Endothelial cell of hepatic sinusoid (primary cell): ENCODE measurements at regions not wholly inside any gene's neighbourhood (a gene's known extent, or its start where the extent isn't known, plus 50 kb on each side); places are given as distances from the start of the nearest gene placed in this dataset.

Experiments
- in situ Hi-C: cut with HindIII; loops from 2 replicates; pipeline ENCODE4 v1.10.0; 2017; ENCODE audit warnings: low sequenced_read_pairs

DNA sequence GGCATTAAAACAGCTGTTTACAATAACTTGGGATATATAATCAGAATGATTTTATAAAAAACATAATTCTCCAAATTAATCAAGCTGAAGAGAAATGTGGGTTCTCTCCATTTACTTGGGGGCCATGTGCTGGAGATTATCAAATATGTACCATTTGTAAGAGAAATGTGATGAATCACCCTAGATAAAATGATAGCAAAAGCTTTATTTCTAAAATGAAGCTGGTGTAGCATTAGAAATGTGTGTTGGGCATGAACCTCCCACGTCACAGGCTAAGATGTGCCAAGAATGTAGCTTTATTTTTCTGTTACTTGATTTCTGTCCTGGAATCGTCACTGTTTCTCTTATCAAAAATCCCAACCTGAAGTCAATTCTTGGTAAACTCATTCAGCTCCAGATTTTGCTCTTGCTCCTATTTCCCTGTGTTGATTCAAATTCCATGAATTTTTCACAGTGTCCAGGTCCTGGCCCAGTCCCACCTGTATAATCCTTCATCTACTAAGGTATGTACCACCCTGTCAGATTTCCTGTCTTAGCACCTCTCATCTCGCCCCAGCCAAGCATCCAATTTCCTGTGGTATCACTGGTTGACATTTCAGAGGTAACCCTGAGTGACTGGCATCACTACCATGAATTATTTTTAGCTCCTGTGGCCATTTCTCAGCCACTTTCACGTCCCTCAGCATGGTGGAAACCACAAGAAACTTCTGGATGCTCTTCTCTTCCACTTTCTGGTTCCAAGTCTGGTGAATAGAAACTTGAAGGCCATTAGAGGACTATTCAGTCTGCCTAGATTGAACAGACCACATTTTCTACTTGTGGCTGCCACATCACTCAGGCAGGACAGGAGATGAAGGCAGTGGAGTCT, 103.6 kb upstream of the FLRT2 start:
- in situ Hi-C loops, result no loop called here

- in situ Hi-C loops, result no loop called here
These were observed 101.0 kb upstream of the FLRT2 start for GRCh38 chr14:85428926-85429325.

GRCh38 chr14:85437148-85437547, 92.8 kb upstream of the FLRT2 start:
- in situ Hi-C loops, result no loop called here

- in situ Hi-C loops, result no loop called here
These were observed 91.9 kb upstream of the FLRT2 start for GRCh38 chr14:85438001-85438400.

DNA sequence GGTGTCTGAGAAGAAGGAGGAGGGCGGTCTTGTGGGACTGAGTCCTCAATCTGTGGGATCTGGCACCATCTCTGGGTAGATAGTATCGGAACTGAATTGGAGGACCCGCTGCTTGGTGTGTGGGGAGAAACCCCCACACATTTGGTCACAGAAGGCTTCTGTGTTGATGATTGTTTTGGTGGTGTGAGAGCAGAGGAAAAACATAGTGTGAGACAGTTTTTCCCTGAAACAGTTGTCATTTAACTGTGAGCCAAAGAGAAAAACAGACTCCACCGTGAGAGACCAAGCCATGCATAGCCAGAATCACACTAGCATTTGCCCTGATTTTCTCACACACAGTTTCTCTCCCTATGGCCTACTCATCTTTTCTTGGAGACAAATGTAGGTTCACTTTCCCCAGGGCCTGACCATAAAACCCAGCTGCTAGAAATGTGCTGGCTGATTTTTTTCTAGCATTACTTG, 91.4 kb upstream of the FLRT2 start:
- in situ Hi-C loops, result no loop called here

GRCh38 chr14:85439696-85440328, 90.1 kb upstream of the FLRT2 start:
- in situ Hi-C loops, result no loop called here

- in situ Hi-C loops, result no loop called here
These were observed 87.9 kb upstream of the FLRT2 start for GRCh38 chr14:85441909-85442643.

GRCh38 chr14:85442996-85443395, 86.9 kb upstream of the FLRT2 start:
- in situ Hi-C loops, result no loop called here

DNA sequence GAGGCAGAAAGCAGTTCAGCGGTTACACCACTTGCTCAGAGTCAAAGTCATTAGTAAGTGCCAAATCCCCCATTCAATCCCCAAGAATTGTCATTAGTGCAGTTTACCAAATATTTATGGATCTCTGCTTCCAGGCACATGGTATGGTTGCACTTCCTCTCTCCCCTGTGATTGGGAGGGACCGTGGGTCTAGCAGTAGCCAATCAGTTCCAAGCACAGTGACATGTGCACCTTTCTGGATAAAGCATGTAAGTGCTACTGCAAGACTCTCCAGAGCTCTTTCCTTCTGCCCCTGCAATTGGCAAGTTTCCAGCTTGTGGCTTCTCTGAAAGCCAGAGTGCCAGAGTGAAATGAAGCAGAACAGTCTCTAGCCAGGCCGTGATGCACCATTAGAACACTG, 85.3 kb upstream of the FLRT2 start:
- in situ Hi-C loops, result no loop called here

GRCh38 chr14:85445151-85445795, 84.7 kb upstream of the FLRT2 start:
- in situ Hi-C loops, result no loop called here

DNA sequence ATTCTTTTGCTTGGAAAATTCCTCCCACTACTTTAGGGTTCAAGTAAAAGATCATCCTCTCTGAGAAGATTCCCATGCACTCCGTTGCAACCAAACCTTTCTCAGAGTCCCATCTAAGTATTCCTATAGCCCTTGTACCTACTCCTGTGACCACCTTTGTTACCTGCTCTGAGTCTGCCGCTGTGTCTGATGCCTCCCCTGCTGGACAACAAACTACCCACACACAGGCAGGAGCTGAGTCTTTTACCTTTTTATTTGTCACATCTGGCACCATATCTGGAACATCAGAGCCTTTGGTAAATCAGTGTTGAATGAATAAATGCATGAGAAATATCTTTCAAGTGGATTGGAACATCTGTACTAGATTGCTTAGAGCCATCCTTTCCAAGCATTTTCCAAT, 82.1 kb upstream of the FLRT2 start:
- in situ Hi-C loops, result no loop called here

DNA sequence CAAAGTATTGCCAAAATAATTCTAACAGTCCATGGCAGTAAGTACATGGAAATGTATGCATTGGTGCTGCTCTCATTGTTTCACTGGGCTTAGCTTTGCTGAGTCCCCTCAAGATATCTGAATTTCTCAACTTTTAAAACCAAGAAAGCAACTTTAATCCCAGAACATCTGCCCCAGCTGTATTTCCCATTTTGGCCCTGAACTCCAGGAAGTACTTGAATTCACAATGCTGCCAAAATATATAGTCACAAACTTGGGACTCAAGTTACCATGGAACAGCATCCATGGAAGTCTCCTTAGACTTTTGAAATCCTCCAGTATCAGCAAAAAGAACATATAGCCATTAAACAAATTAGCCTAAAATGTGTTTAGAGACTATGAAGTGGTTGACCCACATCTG, 78.5 kb upstream of the FLRT2 start:
- in situ Hi-C loops, result no loop called here

- in situ Hi-C loops, result no loop called here
These were observed 76.3 kb upstream of the FLRT2 start for GRCh38 chr14:85453401-85454225.

DNA sequence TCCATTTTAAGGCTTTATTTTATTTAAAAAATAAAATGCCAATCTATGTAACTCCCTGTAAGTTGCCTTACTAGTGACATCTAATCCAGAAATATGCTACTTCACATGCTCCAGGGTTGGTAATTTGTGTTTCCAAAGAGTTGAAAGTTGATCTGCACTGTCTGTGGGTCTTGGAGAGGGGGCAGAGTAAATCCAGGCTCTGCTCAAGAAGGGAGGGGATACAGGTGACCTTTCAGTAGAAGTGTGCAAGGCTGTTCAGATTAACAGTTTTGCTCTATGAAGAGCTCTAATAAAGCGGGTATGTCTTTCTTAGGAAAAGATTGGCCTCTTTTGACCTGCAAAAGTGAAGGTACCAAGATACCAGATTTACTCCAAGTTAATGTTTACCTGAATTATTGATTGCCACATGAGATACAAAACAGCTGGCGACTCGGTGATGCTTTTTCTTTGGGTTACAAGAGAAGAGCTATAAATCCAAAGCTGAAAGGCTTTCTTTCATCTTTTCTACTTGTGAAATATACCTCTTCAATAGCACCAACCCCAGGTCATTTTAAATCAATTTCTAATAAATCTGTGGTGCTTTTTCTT, 75.6 kb upstream of the FLRT2 start:
- in situ Hi-C loops, result no loop called here

- in situ Hi-C loops, result no loop called here
These were observed 70.5 kb upstream of the FLRT2 start for GRCh38 chr14:85459361-85460000.

DNA sequence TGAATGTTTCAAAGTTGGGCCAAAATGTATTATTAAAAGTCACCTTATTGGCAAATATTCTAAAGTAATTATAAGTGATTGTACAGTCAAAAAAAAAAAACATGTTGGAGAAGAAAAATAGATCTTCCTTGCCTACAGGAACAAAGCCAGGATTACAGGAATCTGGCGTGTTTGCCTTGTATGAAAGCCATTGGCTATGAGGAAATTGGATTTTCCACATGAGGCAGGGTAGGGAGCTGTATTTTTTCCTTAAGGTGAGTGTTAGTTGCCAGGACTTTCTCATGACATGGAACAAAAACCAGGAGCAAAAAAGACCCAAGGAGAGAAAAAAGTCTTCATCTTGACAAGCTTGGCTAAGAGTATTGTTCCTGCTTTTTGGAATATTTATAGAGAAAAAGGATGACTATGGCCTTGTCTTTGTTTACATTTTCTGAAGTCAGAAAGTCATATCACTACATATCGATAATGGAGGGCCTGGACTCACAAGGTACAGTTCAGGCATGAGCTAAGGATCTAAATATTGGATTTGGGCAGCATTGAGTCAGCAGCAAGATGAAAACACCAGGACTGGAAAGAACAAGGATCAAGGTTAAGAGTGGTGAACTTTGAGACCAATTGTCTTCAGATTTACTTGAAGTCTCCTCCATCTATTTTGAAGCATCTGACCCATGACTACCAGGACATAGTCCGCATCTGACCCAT, 68.4 kb upstream of the FLRT2 start:
- in situ Hi-C loops, result no loop called here

- in situ Hi-C loops, result no loop called here
These were observed 66.4 kb upstream of the FLRT2 start for GRCh38 chr14:85463512-85463911.

DNA sequence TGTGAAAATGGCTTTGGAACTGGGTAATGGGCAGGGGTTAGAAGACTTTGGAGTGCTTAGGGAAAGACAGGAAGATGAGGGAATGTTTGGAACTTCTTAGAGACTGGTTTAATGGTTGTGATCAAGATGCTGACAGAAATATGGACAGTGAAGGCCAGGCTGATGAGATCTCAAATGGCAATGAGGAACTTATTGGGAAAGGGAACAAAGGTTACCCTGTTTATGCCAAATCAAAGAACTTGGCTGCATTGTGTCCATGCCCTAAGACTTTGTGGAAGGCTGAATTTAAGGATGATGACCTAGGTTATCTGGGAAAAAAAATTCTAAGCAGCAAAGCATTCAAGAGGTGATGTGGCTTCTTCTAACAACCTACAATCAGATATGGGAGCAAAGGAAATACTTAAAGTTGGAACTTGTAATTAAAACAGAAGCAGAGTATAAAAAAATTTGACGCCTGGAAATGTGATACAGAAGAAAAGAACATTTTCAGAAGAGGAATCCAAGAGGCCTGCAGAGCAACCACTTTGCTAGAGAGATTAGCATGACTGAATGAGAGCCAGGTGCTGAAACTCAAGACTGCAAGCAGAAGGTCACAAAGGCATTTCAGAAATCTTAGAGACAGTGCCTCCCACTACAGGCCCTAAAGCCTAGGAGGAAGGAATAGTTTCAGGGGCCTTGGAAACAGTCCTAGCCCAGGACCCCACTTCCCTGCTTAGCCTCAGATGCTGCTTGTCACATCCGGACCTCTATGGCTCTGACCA, 65.6 kb upstream of the FLRT2 start:
- in situ Hi-C loops, result no loop called here
